Right lobe of liver (tissue), 6 donors: ENCODE measurements at regions not wholly inside any gene's neighbourhood (a gene's known extent, or its start where the extent isn't known, plus 50 kb on each side); places are given as distances from the start of the nearest gene placed in this dataset.
A peak's percentile ranks its signal among the peaks of the same experiment; 100 is the strongest.

Experiments
- ATAC-seq, 4 donors: fragments of 200-7000 bp; cut with Tn5 transposase; one replicate each; pipeline ENCODE4 v1.9.1; 2020; ENCODE audit warnings: mild to moderate bottlenecking in 4 of 4, moderate library complexity in 4 of 4
- DNase-seq, 3 donors: peaks; one replicate each; pipeline ENCODE4 v3.0.0-alpha.2; 2020
- H3K27ac ChIP-seq, 3 donors: fragments of 200-600 bp; one replicate each; pipeline ENCODE4 v1.8.0; 2022
- H3K27me3 ChIP-seq, 2 donors: fragments of 200-600 bp; one replicate each; pipeline ENCODE4 v1.8.0; 2022
- H3K36me3 ChIP-seq, 4 donors: fragments of 200-600 bp; sonication (generic) in 1 of 4; one replicate each; pipeline versions ENCODE4 v1.5.1 to v1.8.0; 2017 to 2022; ENCODE audit warnings: control low read depth in 1 of 4
- H3K4me1 ChIP-seq, 4 donors: fragments of 200-600 bp; sonication (generic) in 1 of 4; one replicate each; pipeline versions ENCODE4 v1.5.1 to v1.8.0; 2017 to 2022; ENCODE audit warnings: control low read depth in 1 of 4
- H3K4me3 ChIP-seq, 3 donors: fragments of 200-600 bp; one replicate each; pipeline ENCODE4 v1.8.0; 2022
- H3K9me3 ChIP-seq, 4 donors: fragments of 200-600 bp; sonication (generic) in 1 of 4; one replicate each; pipeline versions ENCODE4 v1.5.1 to v1.8.0; 2017 to 2022; ENCODE audit warnings: control low read depth in 1 of 4
- CTCF ChIP-seq, 4 donors: fragments of 200-600 bp in 3 of 4; fragments of 450-650 bp in 1 of 4; IDR thresholded peaks; one replicate each; pipeline versions ENCODE4 v1.5.1 to v1.8.0; 2016 to 2022; ENCODE audit warnings: antibody characterized with exemption in 4 of 4, mild to moderate bottlenecking in 2 of 4
- POLR2A ChIP-seq: fragments of 450-650 bp; IDR thresholded peaks from one replicate; pipeline ENCODE4 v1.6.1; 2017; ENCODE audit warnings: antibody characterized with exemption, mild to moderate bottlenecking
- WGBS: methylation state at CpG from one replicate; pipeline ENCODE4 v1.1.6; 2018; ENCODE audit warnings: low coverage, low lambda C conversion rate; ENCODE audit not compliant: insufficient coverage; ENCODE audit errors: missing lambda C conversion rate; 5-methylcytosine and 5-hydroxymethylcytosine counted together
- intact Hi-C, 2 donors: fragments of 100-400 bp; cut with DNase I; formaldehyde crosslinking; loops; one replicate each; pipeline versions ENCODE4 v1.11.2 to v1.14.1; 2022
- donor health status: DM: no; HTN: yes; CAD: no.
- donor health status: DM: no; HTN: no; CAD: no.
- donor health status: DM: no; HTN: no; CAD: no.
- donor health status: DM: no; HTN: yes; CAD: no.
- donor health status: DM: no; HTN: yes; CAD: no.

DNA sequence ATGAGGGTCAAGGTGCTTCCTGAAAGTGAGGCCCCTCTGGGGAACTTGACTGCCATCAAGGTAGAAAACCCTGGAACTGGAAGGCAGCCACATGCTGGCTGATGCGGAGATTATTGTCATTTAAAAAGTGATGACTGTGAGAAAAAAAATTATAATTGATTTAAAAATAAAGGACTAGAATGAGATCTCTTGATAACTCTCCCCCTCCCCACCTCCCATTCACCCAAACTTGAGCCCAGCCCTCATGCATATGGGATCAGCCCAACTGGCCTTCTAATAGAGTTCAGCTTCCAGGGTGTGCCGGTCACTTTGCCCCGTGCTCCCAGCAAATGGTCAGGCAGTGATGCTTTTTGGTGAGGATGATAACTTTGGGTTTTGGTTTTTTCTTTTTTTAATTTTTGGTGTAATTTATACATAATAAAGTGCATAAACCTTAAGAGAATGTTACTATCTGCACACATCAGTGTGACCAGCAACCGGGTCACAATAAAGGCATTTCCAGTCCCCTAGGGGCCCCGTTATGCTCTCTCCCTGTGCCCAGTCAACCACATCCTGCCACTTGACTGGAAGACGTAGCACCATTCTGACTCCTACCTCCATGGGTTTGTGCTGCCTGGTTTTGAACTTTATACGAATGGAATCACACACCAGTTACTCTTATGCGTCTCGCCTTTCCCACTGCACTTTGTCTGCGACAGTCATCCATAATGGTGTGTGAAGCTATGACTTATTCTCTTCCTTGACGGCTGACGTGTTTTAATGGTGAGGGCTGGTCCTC lies 187.9 kb downstream of the USP12 start:
- H3K9me3 ChIP-seq, result no peaks in the 10 kb centered on the region
- no peaks in the 10 kb centered on the region for H3K27me3 ChIP-seq
- peak overlapping the region; percentile 63 to 92 (median 82) for H3K27ac ChIP-seq
- intact Hi-C loops, result loop anchor here (10.0 kb wide), 3 partner anchors 201 to 381 kb away; no protein-coding TSS in a partner anchor
- H3K36me3 ChIP-seq, result no peaks in the 10 kb centered on the region
- H3K4me1 ChIP-seq, result peaks cover 0 to 47% (median 19%) of the 10 kb centered on the region in 4 donors
- DNase-seq, result no peak
- no peak overlapping the region for H3K4me3 ChIP-seq
- peak in 1 of 4 donors; percentile 18 for ATAC-seq
- WGBS, result 39% methylated on average over 9 of the region's 12 CpGs
- TF ChIP-seq CTCF (IDR thresholded peaks at IDR 0.05) (no peak), POLR2A (no peak)

DNA sequence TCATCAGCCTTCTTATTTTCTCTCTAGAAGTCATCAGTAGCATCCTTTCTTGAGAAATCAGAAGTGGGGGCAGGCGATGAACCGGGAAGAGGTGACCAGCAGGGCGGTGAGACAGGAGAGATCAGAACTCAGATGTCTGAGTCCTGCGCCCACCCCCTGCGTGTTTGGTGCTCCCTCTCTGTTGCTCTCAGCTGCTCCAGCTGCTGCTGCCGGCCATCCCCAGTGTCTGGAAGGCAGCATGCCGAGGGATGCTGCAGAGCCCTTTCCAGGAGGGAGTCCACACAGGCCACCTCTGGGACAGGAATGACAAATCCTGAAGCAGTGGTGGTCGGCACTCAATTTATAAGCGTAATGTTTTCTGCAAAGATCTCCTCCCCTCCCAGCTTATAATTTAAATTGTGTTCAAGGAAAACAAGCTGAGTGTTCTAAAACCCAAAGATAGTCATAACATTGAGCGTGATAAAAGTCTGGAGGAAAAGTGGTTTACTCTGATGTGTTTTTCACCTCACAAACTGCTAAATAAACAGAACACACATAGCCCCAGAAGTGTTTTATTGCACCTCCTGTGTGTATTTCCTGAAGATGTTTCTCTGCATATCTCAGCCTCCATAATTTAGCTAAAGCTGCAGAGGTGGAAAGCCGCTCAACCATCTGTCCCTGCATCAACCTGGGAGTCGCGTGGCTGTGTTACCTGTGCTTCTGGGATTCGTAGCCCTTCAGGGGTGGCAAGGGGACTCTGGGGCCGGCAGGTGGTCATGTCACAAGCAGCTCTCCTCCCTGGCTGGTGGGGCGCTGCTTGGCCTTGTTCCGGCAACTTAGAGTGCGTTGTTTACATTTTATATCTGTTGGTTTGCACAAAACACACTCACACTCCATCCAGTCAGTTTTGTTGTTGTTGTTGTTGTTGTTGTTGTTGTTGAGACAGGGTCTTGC lies 191.2 kb downstream of the USP12 start:
- DNase-seq, result no peak
- Histone ChIP-seq H3K4me3 (no peak overlapping the region), H3K27ac (no peak overlapping the region), H3K4me1 (peaks cover 0 to 23% (median 13%) of the 10 kb centered on the region in 4 donors), H3K9me3 (no peaks in the 10 kb centered on the region), H3K27me3 (no peaks in the 10 kb centered on the region), H3K36me3 (no peaks in the 10 kb centered on the region)
- intact Hi-C loops, result loop anchor here (10.0 kb wide), 3 partner anchors 204 to 384 kb away; no protein-coding TSS in a partner anchor
- TF ChIP-seq CTCF (IDR thresholded peaks at IDR 0.05) (no peak), POLR2A (no peak)
- ATAC-seq, result no peak
- WGBS, result 91% methylated on average over 15 of the region's 18 CpGs

DNA sequence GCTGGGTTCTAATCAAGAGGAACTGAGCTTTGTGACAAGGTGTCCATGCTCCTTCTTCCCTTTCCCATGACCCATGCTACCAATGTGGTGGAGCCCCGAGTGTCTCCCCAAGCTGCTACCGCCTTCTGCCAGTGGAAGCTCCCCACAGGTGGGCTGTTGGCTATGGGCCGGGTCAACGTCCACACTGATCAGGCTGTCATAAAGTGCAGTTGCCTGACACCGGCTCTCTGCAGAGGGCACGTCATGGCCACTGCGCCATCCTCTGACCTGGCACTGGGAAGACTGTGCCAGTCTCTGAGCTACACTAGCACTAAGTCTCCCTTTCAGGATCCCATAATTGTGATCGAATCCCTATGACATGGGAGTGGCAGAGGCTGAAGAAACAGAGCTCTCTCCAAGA lies 192.3 kb downstream of the USP12 start:
- Histone ChIP-seq H3K9me3 (no peaks in the 10 kb centered on the region), H3K27ac (no peak overlapping the region), H3K4me1 (peaks cover 0 to 18% (median 9%) of the 10 kb centered on the region in 4 donors), H3K4me3 (no peak overlapping the region), H3K36me3 (no peaks in the 10 kb centered on the region), H3K27me3 (no peaks in the 10 kb centered on the region)
- 80% methylated on average over 1 of the region's 8 CpGs for WGBS
- TF ChIP-seq POLR2A, result no peak
- intact Hi-C loops, result no loop called here
- ATAC-seq (no peak), DNase-seq (no peak)

DNA sequence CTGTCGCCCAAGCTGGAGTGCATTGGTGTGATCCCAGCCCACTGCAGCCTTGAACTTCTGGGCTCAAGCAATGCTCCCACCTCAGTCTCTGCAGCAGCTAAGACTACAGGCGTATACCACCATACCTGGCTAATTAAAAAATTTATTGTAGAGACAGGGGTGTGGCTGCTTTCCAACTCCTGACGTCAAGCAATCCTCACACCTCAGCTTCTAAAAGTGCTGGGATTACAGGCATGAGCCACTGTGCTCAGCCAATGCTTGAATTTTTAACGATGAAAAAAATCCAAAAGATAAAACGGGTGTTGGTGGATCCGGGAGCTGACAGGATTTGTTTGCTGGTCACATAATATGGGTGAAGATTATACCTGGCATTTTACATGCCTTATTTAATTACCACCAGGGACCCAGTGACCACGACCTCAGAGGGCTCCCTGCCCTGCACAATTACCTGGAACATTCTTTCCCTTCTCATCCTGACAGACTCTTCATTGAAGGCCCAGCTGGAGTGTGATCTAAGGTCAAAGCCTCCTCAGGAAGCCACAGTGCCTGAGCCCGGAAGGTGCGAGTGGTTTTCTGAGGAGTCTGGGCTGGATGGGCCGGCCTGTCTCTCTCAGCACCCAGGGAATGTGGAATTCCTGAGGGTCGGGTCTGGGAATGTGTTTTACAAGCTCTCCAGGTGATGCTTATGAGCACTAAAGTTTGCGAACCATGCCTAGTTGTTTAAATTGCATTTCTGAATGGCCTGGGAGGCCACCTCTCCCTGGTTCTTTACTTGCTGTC lies 193.3 kb downstream of the USP12 start:
- no peak for ATAC-seq
- DNase-seq, result no peak

More for the DNA sequence above, 193.3 kb downstream of the USP12 start:
- Histone ChIP-seq H3K27me3 (no peaks in the 10 kb centered on the region), H3K4me1 (peaks cover 0 to 9% (median 4%) of the 10 kb centered on the region in 4 donors), H3K4me3 (no peak overlapping the region), H3K27ac (no peak overlapping the region), H3K36me3 (no peaks in the 10 kb centered on the region), H3K9me3 (no peaks in the 10 kb centered on the region)
- intact Hi-C loops, result no loop called here
- WGBS, result 70% methylated on average over 6 of the region's 12 CpGs
- TF ChIP-seq CTCF (IDR thresholded peaks at IDR 0.05) (no peak), POLR2A (no peak)
